ENCODE measurements at regions not wholly inside any gene's neighbourhood (a gene's known extent, or its start where the extent isn't known, plus 50 kb on each side); places are given as distances from the start of the nearest gene placed in this dataset.

GRCh38 chr5:67253911-67254310, 57.3 kb upstream of the CD180 start:
- no peaks in the 10 kb centered on the region for H3K79me2 ChIP-seq (ENCODE audit: control insufficient read depth, insufficient read depth, low read length, poor library complexity)
- WGBS (ENCODE audit: extremely low coverage, insufficient coverage, insufficient read length), result no CpG with 5 or more reads among the region's 2 CpGs

GRCh38 chr5:67249590-67249895, 52.9 kb upstream of the CD180 start:
- Histone ChIP-seq H2BK12ac (ENCODE audit: low read length) (no peak overlapping the region), H3K4me3 (ENCODE audit: low read depth, low read length) (no peak overlapping the region), H3K14ac (ENCODE audit: low read length) (no peak overlapping the region), H3K4me1 (ENCODE audit: control insufficient read depth in 1 of 2, insufficient read depth in 2 of 2, low read length in 2 of 2) (peaks cover 3 to 7% of the 10 kb centered on the region in 2 experiments), H2BK5ac (ENCODE audit: low read depth, low read length, poor library complexity) (no peak overlapping the region), H3K27ac (ENCODE audit: low read depth, low read length) (no peak overlapping the region), H2AFZ (ENCODE audit: insufficient read depth, low read length, poor library complexity) (no peak overlapping the region), H3K27me3 (ENCODE audit: insufficient read depth, low read length) (no peaks in the 10 kb centered on the region), H3K79me1 (ENCODE audit: low read length) (no peaks in the 10 kb centered on the region), H3K4ac (ENCODE audit: low read depth, low read length) (no peak overlapping the region), H3K36me3 (ENCODE audit: control insufficient read depth in 1 of 2, insufficient read depth in 2 of 2, low read length in 2 of 2) (peaks cover 0 to 2% of the 10 kb centered on the region in 2 experiments), H2BK120ac (ENCODE audit: insufficient read depth, low read length, poor library complexity) (no peak overlapping the region), H3K9me3 (ENCODE audit: insufficient read depth, low read depth, low read length) (no peaks in the 10 kb centered on the region), H3K9ac (ENCODE audit: low read length) (no peak overlapping the region), H3K4me2 (ENCODE audit: low read length) (no peak overlapping the region), H4K8ac (ENCODE audit: low read depth, low read length) (no peak overlapping the region), H4K12ac (ENCODE audit: low read depth, low read length) (no peak overlapping the region), H4K91ac (ENCODE audit: low read depth, low read length) (no peak overlapping the region), H3K23ac (ENCODE audit: low read length) (no peak overlapping the region), H3K18ac (ENCODE audit: low read length) (no peak overlapping the region), H3K79me2 (ENCODE audit: control insufficient read depth, insufficient read depth, low read length, poor library complexity) (no peaks in the 10 kb centered on the region), H2AK5ac (ENCODE audit: low read length) (no peak overlapping the region)
- no CpG with 5 or more reads among the region's 3 CpGs for WGBS (ENCODE audit: extremely low coverage, insufficient coverage, insufficient read length)
- DNase-seq, result peak; percentile 25 to 65

More at GRCh38 chr5:67253911-67254310, 57.3 kb upstream of the CD180 start:
- Histone ChIP-seq H3K4me2 (ENCODE audit: low read length) (no peak overlapping the region), H3K4me3 (ENCODE audit: low read depth, low read length) (no peak overlapping the region), H4K8ac (ENCODE audit: low read depth, low read length) (no peak overlapping the region), H3K14ac (ENCODE audit: low read length) (no peak overlapping the region), H3K36me3 (ENCODE audit: control insufficient read depth in 1 of 2, insufficient read depth in 2 of 2, low read length in 2 of 2) (peaks cover 0 to 2% of the 10 kb centered on the region in 2 experiments), H2BK5ac (ENCODE audit: low read depth, low read length, poor library complexity) (no peak overlapping the region), H3K18ac (ENCODE audit: low read length) (no peak overlapping the region), H3K23ac (ENCODE audit: low read length) (no peak overlapping the region), H3K27ac (ENCODE audit: low read depth, low read length) (no peak overlapping the region), H3K79me1 (ENCODE audit: low read length) (no peaks in the 10 kb centered on the region), H2BK120ac (ENCODE audit: insufficient read depth, low read length, poor library complexity) (no peak overlapping the region), H2AK5ac (ENCODE audit: low read length) (no peak overlapping the region), H2BK12ac (ENCODE audit: low read length) (no peak overlapping the region), H3K27me3 (ENCODE audit: insufficient read depth, low read length) (no peaks in the 10 kb centered on the region), H2AFZ (ENCODE audit: insufficient read depth, low read length, poor library complexity) (no peak overlapping the region), H3K4me1 (ENCODE audit: control insufficient read depth in 1 of 2, insufficient read depth in 2 of 2, low read length in 2 of 2) (no peaks in the 10 kb centered on the region), H3K9me3 (ENCODE audit: insufficient read depth, low read depth, low read length) (no peaks in the 10 kb centered on the region), H3K4ac (ENCODE audit: low read depth, low read length) (no peak overlapping the region), H4K91ac (ENCODE audit: low read depth, low read length) (no peak overlapping the region), H3K9ac (ENCODE audit: low read length) (no peak overlapping the region), H4K12ac (ENCODE audit: low read depth, low read length) (no peak overlapping the region)
- no peak for DNase-seq

GRCh38 chr5:67248703-67249589, 52.3 kb upstream of the CD180 start:
- Histone ChIP-seq H2BK120ac (ENCODE audit: insufficient read depth, low read length, poor library complexity) (no peak overlapping the region), H3K4me3 (ENCODE audit: low read depth, low read length) (no peak overlapping the region), H3K9me3 (ENCODE audit: insufficient read depth, low read depth, low read length) (no peaks in the 10 kb centered on the region), H2AK5ac (ENCODE audit: low read length) (no peak overlapping the region), H3K4me2 (ENCODE audit: low read length) (no peak overlapping the region), H3K27me3 (ENCODE audit: insufficient read depth, low read length) (no peaks in the 10 kb centered on the region), H3K9ac (ENCODE audit: low read length) (no peak overlapping the region), H4K91ac (ENCODE audit: low read depth, low read length) (no peak overlapping the region), H4K8ac (ENCODE audit: low read depth, low read length) (no peak overlapping the region), H3K4me1 (ENCODE audit: control insufficient read depth in 1 of 2, insufficient read depth in 2 of 2, low read length in 2 of 2) (peaks cover 3 to 11% of the 10 kb centered on the region in 2 experiments), H3K36me3 (ENCODE audit: control insufficient read depth in 1 of 2, insufficient read depth in 2 of 2, low read length in 2 of 2) (peaks cover 0 to 2% of the 10 kb centered on the region in 2 experiments), H3K14ac (ENCODE audit: low read length) (no peak overlapping the region), H2BK12ac (ENCODE audit: low read length) (no peak overlapping the region), H3K18ac (ENCODE audit: low read length) (no peak overlapping the region), H3K79me2 (ENCODE audit: control insufficient read depth, insufficient read depth, low read length, poor library complexity) (no peaks in the 10 kb centered on the region), H3K27ac (ENCODE audit: low read depth, low read length) (no peak overlapping the region), H3K23ac (ENCODE audit: low read length) (no peak overlapping the region), H3K79me1 (ENCODE audit: low read length) (no peaks in the 10 kb centered on the region), H2BK5ac (ENCODE audit: low read depth, low read length, poor library complexity) (no peak overlapping the region), H3K4ac (ENCODE audit: low read depth, low read length) (no peak overlapping the region), H4K12ac (ENCODE audit: low read depth, low read length) (no peak overlapping the region), H2AFZ (ENCODE audit: insufficient read depth, low read length, poor library complexity) (no peak overlapping the region)
- peak; percentile 13 to 46 for DNase-seq
- WGBS (ENCODE audit: extremely low coverage, insufficient coverage, insufficient read length), result no CpG with 5 or more reads among the region's 5 CpGs

- H4K91ac ChIP-seq (ENCODE audit: low read depth, low read length), result no peak overlapping the region
- no peak overlapping the region for H2BK12ac ChIP-seq (ENCODE audit: low read length)
- H4K12ac ChIP-seq (ENCODE audit: low read depth, low read length), result no peak overlapping the region
- no peak overlapping the region for H2AFZ ChIP-seq (ENCODE audit: insufficient read depth, low read length, poor library complexity)
- no CpG with 5 or more reads among the region's 5 CpGs for WGBS (ENCODE audit: extremely low coverage, insufficient coverage, insufficient read length)
- H3K27ac ChIP-seq (ENCODE audit: low read depth, low read length), result no peak overlapping the region
- H2BK120ac ChIP-seq (ENCODE audit: insufficient read depth, low read length, poor library complexity), result no peak overlapping the region
- no peaks in the 10 kb centered on the region for H3K27me3 ChIP-seq (ENCODE audit: insufficient read depth, low read length)
- H2BK5ac ChIP-seq (ENCODE audit: low read depth, low read length, poor library complexity), result no peak overlapping the region
- H2AK5ac ChIP-seq (ENCODE audit: low read length), result no peak overlapping the region
- no peak overlapping the region for H3K4me2 ChIP-seq (ENCODE audit: low read length)
- H3K79me2 ChIP-seq (ENCODE audit: control insufficient read depth, insufficient read depth, low read length, poor library complexity), result no peaks in the 10 kb centered on the region
- no peak overlapping the region for H4K8ac ChIP-seq (ENCODE audit: low read depth, low read length)
- no peak overlapping the region for H3K4me3 ChIP-seq (ENCODE audit: low read depth, low read length)
- no peaks in the 10 kb centered on the region for H3K9me3 ChIP-seq (ENCODE audit: insufficient read depth, low read depth, low read length)
- H3K18ac ChIP-seq (ENCODE audit: low read length), result no peak overlapping the region
- H3K36me3 ChIP-seq (ENCODE audit: control insufficient read depth in 1 of 2, insufficient read depth in 2 of 2, low read length in 2 of 2), result no peaks in the 10 kb centered on the region
- H3K14ac ChIP-seq (ENCODE audit: low read length), result no peak overlapping the region
- no peak for DNase-seq
- no peak overlapping the region for H3K9ac ChIP-seq (ENCODE audit: low read length)
- H3K4ac ChIP-seq (ENCODE audit: low read depth, low read length), result no peak overlapping the region
- H3K23ac ChIP-seq (ENCODE audit: low read length), result no peak overlapping the region
- no peaks in the 10 kb centered on the region for H3K79me1 ChIP-seq (ENCODE audit: low read length)
- H3K4me1 ChIP-seq (ENCODE audit: control insufficient read depth in 1 of 2, insufficient read depth in 2 of 2, low read length in 2 of 2), result peaks cover 3 to 11% of the 10 kb centered on the region in 2 experiments
Measured at GRCh38 chr5:67246546-67247268, 50.1 kb upstream of the CD180 start.
